Stimulated activated CD8-positive, alpha-beta memory T cell treated with anti-CD3 and anti-CD28 coated beads, Interleukin-15, amount 100 ng/mL, for 48 hours (primary cell): ENCODE measurements at regions not wholly inside any gene's neighbourhood (a gene's known extent, or its start where the extent isn't known, plus 50 kb on each side); places are given as distances from the start of the nearest gene placed in this dataset.

Experiments
- DNase-seq, 2 donors: peaks; one replicate each; pipeline ENCODE4 v3.0.0-alpha.2; 2020; ENCODE audit warnings: low read depth in 2 of 2

DNA sequence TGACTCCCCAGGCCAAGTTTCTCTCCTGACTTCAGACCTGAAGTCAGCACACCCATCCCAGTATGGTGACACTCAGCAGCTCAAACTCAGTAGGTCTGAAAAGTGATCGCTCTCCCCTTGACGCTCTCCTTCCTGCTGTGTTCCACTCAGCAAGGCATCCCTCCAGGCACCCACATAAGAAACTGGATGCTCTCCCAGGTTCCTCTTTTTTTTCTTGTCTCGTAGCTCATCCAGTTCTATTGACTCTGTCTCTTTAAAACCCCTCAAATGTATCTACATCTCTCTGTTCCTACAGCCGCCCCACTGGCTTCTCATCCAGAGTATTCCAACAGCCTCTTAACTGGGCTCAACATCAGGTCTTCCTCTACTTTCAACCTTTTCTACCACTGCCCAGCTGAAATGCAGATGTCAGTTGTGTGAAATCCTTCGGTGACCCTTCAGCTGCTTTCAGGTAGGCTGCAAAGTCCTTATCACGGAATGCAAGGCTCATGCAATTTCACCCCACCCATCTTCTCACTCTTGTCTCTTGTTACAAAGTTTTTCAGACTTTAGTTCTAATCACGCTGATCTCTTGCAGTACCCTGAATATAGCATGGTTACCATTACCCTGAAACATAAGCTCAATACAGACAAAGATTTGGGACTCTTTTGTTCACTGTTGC, 286.2 kb upstream of the POU3F1 start:
- DNase-seq: no peak

DNA sequence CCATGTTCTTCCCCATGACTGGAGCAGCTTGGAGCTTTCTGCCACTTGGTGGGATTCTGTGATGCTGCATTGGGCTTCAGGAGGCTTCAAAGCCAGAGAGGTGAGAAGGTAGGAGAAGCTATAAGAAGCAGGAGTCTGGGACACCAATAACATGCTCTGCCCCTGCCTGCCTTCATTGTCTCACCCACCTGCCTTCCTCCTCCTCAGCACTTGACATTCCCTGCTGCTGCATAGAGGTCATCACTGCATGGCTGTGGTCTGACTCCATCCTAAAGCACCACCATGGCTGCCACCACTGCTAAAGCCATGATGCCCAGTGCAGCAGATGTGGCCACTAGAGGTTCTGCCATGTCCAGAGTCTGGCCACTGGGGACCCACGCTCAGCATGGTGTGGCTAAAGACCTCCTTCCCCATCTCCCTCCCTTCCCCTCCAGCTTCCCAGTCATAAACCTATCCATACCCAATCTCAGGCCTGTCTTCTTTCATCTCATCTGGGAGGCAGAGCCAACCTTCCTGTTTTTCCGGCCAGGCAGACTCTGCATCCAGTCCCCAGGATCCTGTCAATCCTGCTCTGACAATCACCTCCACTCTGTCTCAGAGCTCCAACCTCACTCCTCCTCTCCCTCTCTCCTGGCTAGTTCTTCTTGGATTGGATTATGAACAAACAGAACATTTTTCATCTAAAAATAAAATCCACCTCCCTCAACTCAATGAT, 285.1 kb upstream of the POU3F1 start:
- no peak for DNase-seq

DNA sequence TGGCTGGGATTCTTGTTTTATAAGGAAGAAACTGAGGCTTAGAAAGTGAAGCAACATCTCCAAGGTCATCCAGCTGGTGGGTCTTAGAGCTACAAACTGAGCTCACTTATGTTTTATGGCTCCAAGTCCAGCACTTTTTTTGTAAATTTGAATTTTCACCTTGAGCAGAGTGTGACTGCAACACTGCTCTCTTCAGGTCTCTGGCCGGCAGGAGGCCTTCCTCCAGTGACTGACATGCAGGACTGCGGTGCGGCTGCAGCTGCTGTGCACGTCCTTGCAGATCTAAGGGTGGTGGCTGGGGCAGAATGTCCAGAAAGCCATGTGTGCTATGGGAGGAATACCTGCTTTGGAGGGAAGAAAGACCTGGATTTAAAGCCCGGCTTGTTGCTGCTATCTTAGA, 284.2 kb upstream of the POU3F1 start:
- no peak for DNase-seq

DNA sequence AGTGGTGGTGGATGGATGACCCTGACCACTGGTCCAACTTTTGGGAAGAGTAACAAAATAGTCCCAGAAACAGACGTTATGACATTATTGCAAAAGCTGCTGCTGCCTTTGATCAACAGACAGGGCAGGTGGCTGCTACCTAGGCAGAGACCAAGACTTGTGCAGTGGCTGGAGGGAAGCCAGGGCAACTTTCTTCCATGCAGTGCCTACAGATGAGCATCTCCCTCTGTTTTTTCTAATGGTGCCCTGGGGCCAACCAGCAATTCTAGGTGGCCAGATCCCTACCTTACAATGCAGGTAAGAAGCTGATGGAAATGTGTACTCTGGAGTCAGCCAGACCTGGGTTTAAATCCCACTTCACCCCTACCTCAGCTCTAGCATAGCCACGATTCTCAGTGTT, 283.1 kb upstream of the POU3F1 start:
- no peak for DNase-seq

DNA sequence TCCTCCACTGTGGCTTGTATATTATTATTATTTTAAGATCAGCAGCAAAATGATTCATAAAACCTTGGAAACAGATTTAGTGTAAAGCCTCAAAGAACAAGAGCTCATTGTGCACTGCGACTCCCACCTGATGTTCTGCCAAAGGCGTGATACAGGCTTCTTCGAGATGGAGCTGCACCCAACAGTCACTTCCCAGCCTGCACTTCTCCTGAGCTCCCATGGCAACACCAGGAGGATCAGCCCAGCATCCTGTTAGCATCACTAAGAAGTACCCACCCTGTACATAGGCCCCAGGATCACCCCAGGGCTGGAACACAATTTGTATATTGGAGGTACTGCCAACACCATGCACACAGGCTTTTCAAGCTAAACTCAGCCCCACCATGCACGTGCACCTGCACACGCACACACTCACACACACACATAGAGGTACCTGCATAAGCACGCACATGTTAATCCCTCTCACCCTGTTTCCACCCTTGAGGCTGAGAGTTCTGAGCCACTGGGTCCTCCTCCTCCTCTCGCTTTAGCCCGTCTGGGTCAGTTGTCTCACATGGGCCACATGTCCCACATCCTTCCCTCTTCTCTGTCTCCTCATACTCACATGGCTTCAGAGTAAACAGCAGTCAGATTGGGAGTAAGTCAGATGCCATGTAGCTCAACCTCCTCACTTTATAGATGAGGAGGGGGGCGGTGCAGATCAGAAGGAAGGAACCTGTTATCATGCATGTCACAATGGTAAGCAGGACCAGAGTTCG, 281.9 kb upstream of the POU3F1 start:
- DNase-seq: no peak

DNA sequence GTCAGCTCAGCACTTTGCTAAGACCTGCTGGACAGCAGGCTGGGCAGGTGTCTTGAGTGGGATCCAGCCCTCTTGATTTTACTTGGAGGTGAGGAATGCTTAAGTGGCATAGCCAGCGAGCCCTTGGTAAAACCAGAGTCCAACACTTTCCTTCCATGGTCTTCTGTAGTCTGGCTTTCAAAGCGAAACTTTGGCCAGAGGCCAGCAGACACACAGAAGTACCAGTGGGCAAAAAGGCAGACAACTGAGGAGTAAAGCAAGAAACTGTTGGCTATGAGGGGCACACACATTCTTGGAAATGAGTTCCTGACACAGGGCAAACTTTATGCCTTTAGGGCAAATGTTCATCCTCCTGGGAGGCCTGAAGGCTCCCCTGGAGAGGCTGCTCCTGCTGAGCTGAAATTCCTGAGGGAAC, 281.0 kb upstream of the POU3F1 start:
- DNase-seq: no peak

DNA sequence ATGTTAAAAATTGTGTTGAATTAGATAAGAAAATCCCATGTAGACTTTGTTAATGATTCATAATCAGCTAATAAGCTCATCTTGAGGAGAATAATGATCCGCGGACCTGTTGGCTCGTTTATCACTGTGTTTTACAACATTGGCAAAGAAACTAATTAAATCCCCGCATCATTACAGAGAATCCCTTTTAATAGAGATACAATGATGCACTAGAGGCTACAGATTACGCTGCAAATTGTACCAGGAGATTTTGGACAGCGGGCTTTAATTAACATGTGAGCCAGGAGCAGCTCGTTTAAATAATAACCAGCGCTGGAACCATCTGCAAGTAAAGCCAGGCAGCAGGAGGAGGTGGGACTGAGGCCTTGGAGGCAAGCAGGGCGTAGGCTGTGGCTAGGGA, 280.3 kb upstream of the POU3F1 start:
- DNase-seq: no peak

DNA sequence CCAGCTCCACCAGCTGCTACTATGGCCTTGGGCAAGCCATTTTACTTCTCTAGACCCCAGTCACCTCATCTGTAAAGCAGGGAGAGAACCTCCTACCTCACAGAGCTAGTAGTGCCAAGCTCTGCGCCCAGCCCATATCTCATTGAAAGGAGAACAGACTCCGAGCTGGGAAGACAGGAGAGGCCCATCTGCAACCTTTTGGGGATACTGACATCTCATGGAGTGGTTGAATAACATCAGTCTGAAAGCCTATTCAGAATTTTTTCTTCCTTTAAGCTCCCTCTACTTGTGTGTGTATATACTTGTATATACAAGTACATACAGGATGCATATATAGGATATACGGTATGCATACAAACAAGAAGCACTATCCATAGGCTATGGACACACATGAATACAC, 279.5 kb upstream of the POU3F1 start:
- DNase-seq: no peak

DNA sequence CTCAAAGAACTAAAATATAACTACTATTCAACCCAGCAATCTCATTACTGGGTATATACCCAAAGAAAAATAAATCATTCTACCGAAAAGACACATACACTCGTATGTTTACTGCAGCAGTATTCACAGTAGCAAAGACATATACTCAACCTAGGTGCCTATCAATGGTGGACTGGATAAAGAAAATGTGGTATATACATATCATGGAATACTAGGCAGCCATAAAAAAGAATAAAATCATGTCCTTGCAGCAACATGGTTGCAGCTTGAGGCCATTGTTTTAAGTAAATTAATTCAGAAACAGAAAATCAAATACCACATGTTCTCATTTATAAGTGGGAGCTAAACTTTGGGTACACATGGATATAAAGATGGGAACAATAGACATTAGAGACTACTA, 266.2 kb upstream of the POU3F1 start:
- DNase-seq: no peak

DNA sequence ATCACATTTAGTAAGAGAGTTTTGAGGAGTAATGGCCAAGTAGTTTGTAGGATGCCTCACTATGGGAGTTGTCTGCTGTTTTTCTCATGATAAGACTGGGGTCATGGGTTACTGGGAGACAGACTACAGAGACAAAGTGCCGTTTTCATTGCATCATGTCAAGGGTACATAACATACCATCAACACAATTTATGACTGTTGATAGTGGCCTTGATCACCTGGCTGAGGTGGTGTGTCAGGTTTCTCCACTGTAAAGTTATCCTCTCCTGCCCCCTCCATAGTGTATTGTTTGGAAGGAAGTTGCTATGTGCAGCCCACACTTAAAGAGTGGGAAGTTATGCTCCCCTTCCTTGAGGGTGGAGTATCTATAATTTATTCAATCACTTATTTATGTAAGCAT, 263.5 kb upstream of the POU3F1 start:
- no peak for DNase-seq

DNA sequence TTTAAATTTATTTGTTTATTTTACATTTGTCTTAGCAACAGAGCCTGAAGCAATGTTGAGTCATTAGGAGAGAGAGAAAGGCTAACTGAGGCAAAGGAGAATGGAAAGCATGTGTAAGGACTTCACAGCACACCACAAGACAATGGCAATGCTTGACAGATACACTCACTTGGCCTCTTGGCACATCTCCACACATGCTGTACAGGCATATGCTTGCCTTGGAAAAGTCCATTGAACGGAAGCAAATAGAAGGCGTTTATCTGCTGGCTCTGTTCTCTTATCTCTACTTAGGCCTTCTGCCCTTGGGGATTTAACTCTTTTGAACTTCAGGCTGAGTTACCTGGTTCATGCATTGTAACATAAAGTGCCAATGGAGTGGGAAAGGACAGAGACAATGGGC, 262.2 kb upstream of the POU3F1 start:
- no peak for DNase-seq

DNA sequence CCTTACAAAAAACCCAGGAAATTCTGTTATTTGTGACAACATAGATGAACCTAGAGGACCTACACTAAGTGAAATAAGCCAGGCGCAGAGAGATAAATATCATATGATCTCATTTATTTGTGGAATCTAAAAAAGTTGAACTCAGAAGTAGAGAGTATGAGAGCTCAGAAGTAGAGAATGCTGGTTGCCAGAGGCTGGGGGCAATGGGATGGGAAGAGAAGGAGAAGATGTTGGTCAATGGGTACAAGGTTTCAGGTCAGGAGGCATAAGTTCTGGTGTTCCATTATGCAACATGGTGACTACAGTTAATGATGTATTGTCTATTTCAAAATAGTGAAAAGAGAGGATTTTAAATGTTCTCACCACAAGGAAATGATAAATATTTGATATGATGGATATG, 259.1 kb upstream of the POU3F1 start:
- DNase-seq: no peak

DNA sequence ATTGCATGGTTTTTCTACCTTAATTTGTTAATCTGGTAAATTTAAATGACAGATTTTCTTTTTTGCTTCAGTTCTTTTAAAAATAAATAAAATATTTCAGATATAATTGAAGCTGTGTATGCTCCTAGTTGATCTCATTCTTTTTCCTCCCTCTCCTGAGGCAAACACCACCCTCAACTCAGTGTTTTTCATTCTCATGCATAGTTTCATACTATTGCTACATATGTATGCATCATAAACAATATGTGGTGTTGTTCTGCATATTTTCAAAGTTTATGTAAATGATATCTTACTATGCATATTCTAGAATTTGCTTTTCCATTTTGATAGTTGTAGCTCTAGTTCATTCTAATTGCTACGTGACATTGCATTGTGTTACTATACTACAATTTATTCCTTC, 257.2 kb upstream of the POU3F1 start:
- no peak for DNase-seq

DNA sequence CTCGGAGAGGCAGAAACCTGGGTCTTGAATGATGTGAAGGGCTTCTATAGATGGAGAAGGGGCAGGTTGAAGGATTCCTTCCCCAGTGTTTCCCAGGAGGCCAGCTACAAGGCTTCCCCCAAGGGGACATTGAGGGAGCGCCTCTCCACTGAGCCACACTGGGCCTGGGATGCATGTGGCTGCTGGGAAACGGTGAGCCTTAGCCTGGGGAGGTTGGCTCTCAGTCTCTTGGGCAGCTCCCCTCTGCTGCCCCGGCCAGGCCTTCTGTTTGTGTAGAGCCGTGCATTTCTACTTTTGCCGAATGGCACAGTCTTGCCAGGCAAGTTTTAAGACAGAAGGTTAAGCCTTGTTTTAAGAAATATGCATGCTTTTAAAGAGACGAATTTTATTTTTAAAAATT, 254.4 kb upstream of the POU3F1 start:
- DNase-seq: no peak

DNA sequence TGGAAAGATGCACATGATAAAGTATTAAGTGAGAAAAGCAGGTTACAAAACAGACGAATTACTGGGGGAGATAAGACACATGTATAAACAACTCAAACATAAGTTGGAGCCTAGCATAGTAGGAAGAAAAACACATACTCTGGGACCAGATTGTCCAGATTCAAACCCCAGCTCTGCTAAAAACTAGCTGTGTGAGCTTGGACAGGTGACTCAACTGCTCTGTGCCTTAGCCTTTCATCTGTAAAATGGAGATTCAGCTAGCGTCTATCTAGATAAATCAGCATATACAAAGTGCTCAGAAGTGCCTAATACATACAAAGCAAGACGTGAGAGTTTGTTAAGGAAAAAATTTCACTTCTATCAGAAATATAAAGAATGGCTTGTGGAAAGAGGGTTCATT, 254.0 kb upstream of the POU3F1 start:
- DNase-seq: no peak

DNA sequence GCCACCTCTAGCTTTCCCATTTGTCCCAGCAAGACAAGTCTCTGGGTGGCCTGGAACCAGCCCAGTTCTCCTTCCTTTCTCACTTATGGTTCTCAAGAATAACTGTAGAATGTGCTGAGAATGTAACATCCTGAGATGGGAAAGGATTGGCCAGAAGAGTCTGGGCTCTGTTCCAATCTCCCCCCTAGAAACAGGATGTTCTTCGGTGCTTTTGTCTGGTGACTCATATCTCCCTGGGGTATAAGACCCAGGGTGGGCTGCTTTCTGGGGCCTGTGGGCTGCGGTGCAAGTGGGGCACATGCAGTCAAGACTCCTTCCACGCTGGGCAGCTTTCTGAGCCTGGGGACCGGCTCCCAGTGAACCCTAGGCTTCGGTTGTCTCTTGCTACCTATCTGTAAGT, 251.2 kb upstream of the POU3F1 start:
- DNase-seq: no peak

DNA sequence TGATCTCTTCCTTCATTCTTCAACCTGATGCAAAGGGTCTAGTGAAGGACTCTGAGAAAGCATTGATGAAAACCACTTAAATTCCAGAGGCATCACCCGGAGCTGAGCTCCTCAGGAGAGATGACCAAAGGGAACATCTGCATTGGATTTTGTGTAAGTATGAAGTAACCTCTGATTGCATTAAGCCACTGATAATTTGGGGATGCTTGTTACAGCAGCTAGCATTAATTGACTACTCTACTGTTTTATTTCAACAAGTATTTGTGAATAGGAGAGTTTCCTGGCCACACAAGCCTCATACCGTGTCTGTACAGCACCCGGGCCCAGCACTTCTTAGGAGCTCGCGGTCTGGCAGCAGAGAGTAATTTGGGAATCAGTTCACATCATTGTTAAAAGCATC, 250.7 kb upstream of the POU3F1 start:
- no peak for DNase-seq

DNA sequence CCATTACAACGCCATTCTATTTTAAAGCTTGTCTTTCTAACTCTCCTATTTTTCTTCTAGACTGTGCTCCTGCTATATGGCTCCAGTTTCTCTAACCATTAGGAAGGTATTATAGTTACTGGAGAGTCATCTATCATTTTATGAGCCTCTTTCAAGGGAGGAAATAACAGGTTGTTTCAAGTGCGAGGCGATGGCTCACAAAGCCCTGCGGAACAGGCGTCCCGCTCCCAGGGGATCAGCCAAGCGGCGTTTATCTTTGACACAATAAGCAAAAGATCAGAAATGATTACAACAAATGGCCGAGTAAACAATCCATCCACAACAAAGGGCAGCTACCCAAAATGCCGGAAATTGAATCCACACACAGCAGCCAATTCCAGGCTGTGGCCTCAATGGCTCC, 249.5 kb upstream of the POU3F1 start:
- no peak for DNase-seq

DNA sequence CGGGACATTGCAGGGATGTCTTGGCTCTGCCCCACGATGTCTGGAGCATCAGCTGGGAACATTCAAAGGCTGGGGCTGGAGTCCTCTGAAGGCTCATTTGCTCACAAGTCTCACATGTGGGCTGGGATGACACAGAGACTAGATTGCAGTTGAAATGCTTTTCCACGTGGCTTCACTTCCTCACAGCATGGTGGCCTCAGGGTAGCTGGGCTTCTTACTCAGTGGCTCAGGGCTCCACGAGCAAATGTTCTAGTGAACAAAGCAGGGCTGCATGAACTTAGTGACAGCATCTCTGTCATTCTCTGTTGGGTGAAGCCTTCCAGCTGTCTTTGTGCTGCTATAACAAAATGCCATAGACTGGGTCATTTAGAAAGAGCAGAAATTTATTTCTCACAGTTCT, 247.0 kb upstream of the POU3F1 start:
- DNase-seq: no peak

DNA sequence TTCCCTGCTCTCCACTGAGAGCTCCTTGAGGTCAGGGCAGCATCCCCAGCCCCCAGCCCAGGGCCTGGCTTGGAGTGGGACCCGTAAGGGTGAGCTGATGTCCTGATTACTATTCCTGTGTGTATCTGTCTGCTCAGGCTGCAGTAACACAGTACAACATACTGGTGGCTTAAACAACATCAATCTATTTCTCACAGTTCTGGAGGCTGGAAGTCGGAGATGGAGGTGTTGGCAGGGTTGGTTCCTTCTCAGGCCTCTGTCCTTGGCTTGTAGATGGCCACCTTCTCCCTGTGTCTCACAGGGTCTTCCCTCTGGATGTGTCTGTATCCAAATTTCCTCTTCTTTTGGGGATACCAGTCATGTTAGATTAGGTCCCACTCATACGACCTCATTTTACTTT, 246.4 kb upstream of the POU3F1 start:
- DNase-seq: no peak

DNA sequence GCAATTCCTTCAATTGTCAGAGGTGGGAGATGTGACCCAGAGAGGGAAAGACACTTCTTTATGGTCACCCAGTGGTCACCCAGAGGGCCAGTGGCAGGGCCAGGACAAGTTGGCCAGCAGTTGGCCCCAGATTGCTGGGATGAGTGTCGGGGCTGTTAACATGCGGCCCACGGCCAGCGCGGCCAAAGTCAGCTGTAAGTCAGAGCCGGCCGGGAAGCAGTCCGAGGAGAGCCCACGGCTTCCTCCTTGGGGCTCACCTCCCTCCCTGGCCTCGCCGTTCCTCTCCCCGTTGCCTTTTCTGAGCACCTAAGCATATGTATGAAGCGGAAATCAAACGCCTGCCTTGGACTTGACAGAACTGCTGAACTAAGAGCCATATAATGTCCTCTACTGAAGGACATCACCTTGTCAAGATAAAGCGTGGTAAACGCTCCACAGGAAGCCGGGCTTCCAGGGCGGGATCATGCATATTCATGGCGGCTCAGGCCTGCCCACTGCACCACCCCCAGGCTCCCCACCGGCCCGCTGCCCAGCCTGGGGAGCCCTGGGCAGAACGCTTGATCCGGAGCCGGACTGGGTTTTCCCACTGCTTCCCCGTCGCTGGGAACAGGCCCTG, 245.4 kb upstream of the POU3F1 start:
- no peak for DNase-seq

DNA sequence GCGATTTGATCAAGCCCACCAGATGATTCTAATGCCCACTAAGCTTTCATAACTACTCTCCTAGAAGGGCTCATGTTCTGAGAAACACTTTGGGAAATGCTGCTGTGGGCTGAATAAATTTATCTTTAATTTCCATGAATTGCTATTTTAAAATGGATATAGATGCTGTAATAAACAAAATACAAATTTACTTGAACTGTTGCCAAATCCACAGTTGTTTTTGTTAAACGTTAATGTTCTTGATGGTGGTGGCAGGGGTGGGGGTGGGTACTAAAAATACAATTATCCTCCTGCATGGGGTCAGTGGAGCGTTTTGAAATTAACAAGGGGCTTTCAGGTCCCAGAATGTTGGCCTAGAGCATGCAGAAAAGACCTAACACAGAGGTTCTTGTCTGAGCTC, 244.7 kb upstream of the POU3F1 start:
- DNase-seq: no peak

DNA sequence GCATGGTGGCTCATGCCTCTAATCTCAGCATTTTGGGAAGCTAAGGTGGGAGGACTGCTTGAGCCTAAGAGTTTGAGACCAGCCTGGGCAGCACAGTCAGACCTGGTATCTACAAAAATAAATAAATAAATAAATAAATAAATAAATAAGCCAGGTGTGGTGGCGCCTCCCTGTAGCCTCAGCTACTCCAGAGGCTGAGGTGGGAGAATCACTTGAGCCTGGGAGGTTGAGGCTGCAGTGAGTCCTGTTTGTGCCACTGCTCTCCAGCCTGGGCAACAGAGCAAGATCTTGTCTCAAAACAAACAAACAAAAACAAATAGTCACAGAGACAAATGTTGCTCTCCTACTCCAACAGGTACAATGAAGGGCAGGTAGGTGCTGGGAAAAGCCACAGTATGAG, 242.4 kb upstream of the POU3F1 start:
- DNase-seq: no peak
